K562 (cell line): ENCODE measurements at regions not wholly inside any gene's neighbourhood (a gene's known extent, or its start where the extent isn't known, plus 50 kb on each side); places are given as distances from the start of the nearest gene placed in this dataset.

ENCODE experiments used
- ATAC-seq: fragments of 200-7000 bp; cut with Tn5 transposase; 3 replicates; pipeline ENCODE4 v1.9.1; 2020; ENCODE audit warnings: moderate library complexity
- BruUV-seq: library from RNA; stranded (reverse); fragments of 400-500 nt; replicated peaks from 2 replicates; lab custom pipeline; 2021; lab: Mats Ljungman, UMichigan
- CTCF ChIA-PET: fragments of 300-600 bp; formaldehyde crosslinking; extraction: SDS; loops from one replicate; lab custom pipeline; 2021; ENCODE audit warnings: low intra/inter-chr PET ratio; lab: Yijun Ruan, JAX
- POLR2A ChIA-PET: fragments of 300-600, 350-650 bp; sonication (Branson Sonifier 250); formaldehyde crosslinking; extraction: SDS; loops from one replicate; lab custom pipeline; 2021; ENCODE audit warnings: antibody characterized with exemption, inconsistent platforms; lab: Yijun Ruan, JAX
- DNase-seq, 4 experiments: peaks; one replicate each; pipeline versions ENCODE4 v3.0.0 to v3.0.0-alpha.2; 2011 to 2018; ENCODE audit warnings: low spot score in 3 of 4, mixed read lengths in 3 of 4; ENCODE audit errors: extremely low read depth in 1 of 4
- FAIRE-seq: peaks from 2 replicates; lab custom pipeline; 2011; peaks lifted over from hg19 to GRCh38; lab: Jason Lieb, UNC
- H2AFZ ChIP-seq: 2 replicates; pipeline ENCODE4 v1.6.0; 2011; ENCODE audit warnings: low read depth, low read length, control low read depth, inconsistent platforms
- H3K27ac ChIP-seq: fragments of 200-600 bp; 3 replicates; pipeline ENCODE4 v1.8.0; 2011; ENCODE audit warnings: low read depth, mild to moderate bottlenecking, control low read depth, inconsistent platforms, low read length, moderate library complexity, mixed read lengths; ENCODE audit errors: extremely low read depth
- H3K27me3 ChIP-seq, 2 experiments: fragments of 300-600 bp in 1 of 2; 2 replicates in 1 of 2; 3 replicates in 1 of 2; pipeline versions ENCODE4 v1.6.0 to v1.8.0; 2011; ENCODE audit warnings: inconsistent platforms in 2 of 2, low read length in 2 of 2, mild to moderate bottlenecking in 1 of 2, mixed read lengths in 1 of 2, moderate library complexity in 1 of 2; ENCODE audit not compliant: control insufficient read depth in 2 of 2, insufficient read depth in 2 of 2
- H3K36me3 ChIP-seq: fragments of 300-600 bp; 3 replicates; pipeline ENCODE4 v1.8.0; 2011; ENCODE audit warnings: mild to moderate bottlenecking, low read length, inconsistent platforms; ENCODE audit not compliant: control insufficient read depth, insufficient read depth
- H3K4me1 ChIP-seq, 2 experiments: fragments of 200-600 bp in 1 of 2; replicated peaks in 1 of 2; 2 replicates in 1 of 2; 3 replicates in 1 of 2; pipeline versions ENCODE4 v1.5.1 to v1.8.0; 2011; ENCODE audit warnings: inconsistent platforms in 2 of 2, low read length in 2 of 2, mild to moderate bottlenecking in 1 of 2, mixed read lengths in 1 of 2, moderate library complexity in 1 of 2; ENCODE audit not compliant: control insufficient read depth in 2 of 2, insufficient read depth in 2 of 2
- H3K4me2 ChIP-seq: 2 replicates; pipeline ENCODE4 v1.6.1; 2011; ENCODE audit warnings: low read length, control low read depth, inconsistent platforms, mixed read lengths; ENCODE audit not compliant: insufficient read depth
- H3K4me3 ChIP-seq: fragments of 200-600 bp; sonication (generic), shearing (Covaris generic); 2 replicates; pipeline ENCODE4 v1.5.1; 2016; ENCODE audit warnings: control low read depth, inconsistent platforms
- H3K79me2 ChIP-seq: fragments of 200-600 bp; 3 replicates; pipeline ENCODE4 v1.8.0; 2011; ENCODE audit warnings: low read length, inconsistent platforms; ENCODE audit not compliant: control insufficient read depth, insufficient read depth
- H3K9ac ChIP-seq, 2 experiments: 2 replicates each; pipeline versions ENCODE4 v1.6.0 to v1.6.1; 2011; ENCODE audit warnings: low read depth in 2 of 2, low read length in 2 of 2, control low read depth in 1 of 2, inconsistent platforms in 1 of 2, mild to moderate bottlenecking in 1 of 2, mixed read lengths in 1 of 2; ENCODE audit not compliant: insufficient read depth in 1 of 2
- H3K9me1 ChIP-seq: one replicate; pipeline ENCODE4 v1.6.0; 2011; ENCODE audit warnings: inconsistent platforms, mild to moderate bottlenecking, low read length, moderate library complexity; ENCODE audit not compliant: control insufficient read depth, insufficient read depth
- H3K9me3 ChIP-seq: replicated peaks from 2 replicates; pipeline ENCODE4 v1.5.1; 2011; ENCODE audit warnings: low read depth, low read length, inconsistent platforms; ENCODE audit not compliant: control insufficient read depth, insufficient read depth
- H4K20me1 ChIP-seq: replicated peaks from 2 replicates; pipeline ENCODE4 v1.6.1; 2011; ENCODE audit warnings: low read length, inconsistent platforms, mixed read lengths; ENCODE audit not compliant: control insufficient read depth, insufficient read depth
- ELF1 ChIP-seq: fragments of 200-800 bp; sonication (Bioruptor generic); IDR thresholded peaks from 2 replicates; pipeline ENCODE4 v1.6.1; 2016; ENCODE audit warnings: missing genetic modification characterization, missing compliant biosample characterization
- ETV6 ChIP-seq, 3 experiments: fragments of 150-350 bp in 1 of 3; sonication (generic) in 1 of 3; formaldehyde crosslinking in 1 of 3; IDR thresholded peaks; 2 replicates each; pipeline versions ENCODE4 v1.6.1 to v1.8.0; 2014 to 2022; ENCODE audit warnings: borderline replicate concordance in 2 of 3, low read depth in 2 of 3, antibody characterized with exemption in 1 of 3, low read length in 1 of 3, mild to moderate bottlenecking in 1 of 3, missing genetic modification reagents in 1 of 3
- FIP1L1 ChIP-seq: fragments of 200-400 bp; formaldehyde crosslinking; IDR thresholded peaks from 2 replicates; pipeline ENCODE4 v1.6.1; 2018; ENCODE audit warnings: mild to moderate bottlenecking, low read depth, low read length; ENCODE audit not compliant: poor library complexity, severe bottlenecking
- GATAD2A ChIP-seq: fragments of 450-650 bp; IDR thresholded peaks from 2 replicates; pipeline ENCODE4 v1.6.1; 2017
- HNRNPH1 ChIP-seq: fragments of 200-400 bp; formaldehyde crosslinking; optimal IDR thresholded peaks from 2 replicates; pipeline ENCODE3; 2017; ENCODE audit warnings: low read depth, mild to moderate bottlenecking, low read length, moderate library complexity
- KHSRP ChIP-seq: fragments of 450-650 bp; IDR thresholded peaks from 2 replicates; pipeline ENCODE4 v1.6.1; 2017
- RBM39 ChIP-seq: fragments of 200-400 bp; formaldehyde crosslinking; optimal IDR thresholded peaks from 2 replicates; pipeline ENCODE3; 2018; ENCODE audit warnings: low read depth, low read length
- SMARCE1 ChIP-seq: fragments of 450-650 bp; IDR thresholded peaks from 2 replicates; pipeline ENCODE4 v1.7.1; 2016; ENCODE audit warnings: mild to moderate bottlenecking
- WGBS: fragments of 100-300 bp; shearing (Covaris generic); methylation state at CpG from one replicate; pipeline ENCODE4 v1.1.6; 2016; ENCODE audit warnings: low coverage, mixed read lengths; ENCODE audit not compliant: insufficient coverage; ENCODE audit errors: missing lambda C conversion rate; 5-methylcytosine and 5-hydroxymethylcytosine counted together
- in situ Hi-C: fragments of 300-500 bp; cut with MboI; formaldehyde crosslinking; loops from 4 replicates; pipeline ENCODE4 v1.15.0; 2018; ENCODE audit warnings: inconsistent platforms, mixed read lengths
- intact Hi-C: fragments of 100-400 bp; cut with micrococcal nuclease; formaldehyde crosslinking; loops from 2 replicates; pipeline ENCODE4 v1.14.2; 2022
- TF ChIP-seq, protein P1 (sequence below): fragments of 250-450 bp; sonication (Bioruptor Pico); IDR thresholded peaks from 2 replicates; pipeline ENCODE4 v1.5.0; 2022; ENCODE audit warnings: mild to moderate bottlenecking
- TF ChIP-seq, protein P2 (sequence below): fragments of 200-800 bp; sonication (Bioruptor generic); IDR thresholded peaks from 2 replicates; pipeline ENCODE4 v1.6.1; 2016; ENCODE audit warnings: missing genetic modification characterization, missing compliant biosample characterization
- TF ChIP-seq, protein P3 (sequence below): fragments of 450-650 bp; IDR thresholded peaks from 2 replicates; pipeline ENCODE4 v1.6.1; 2018; ENCODE audit not compliant: partially characterized antibody

DNA sequence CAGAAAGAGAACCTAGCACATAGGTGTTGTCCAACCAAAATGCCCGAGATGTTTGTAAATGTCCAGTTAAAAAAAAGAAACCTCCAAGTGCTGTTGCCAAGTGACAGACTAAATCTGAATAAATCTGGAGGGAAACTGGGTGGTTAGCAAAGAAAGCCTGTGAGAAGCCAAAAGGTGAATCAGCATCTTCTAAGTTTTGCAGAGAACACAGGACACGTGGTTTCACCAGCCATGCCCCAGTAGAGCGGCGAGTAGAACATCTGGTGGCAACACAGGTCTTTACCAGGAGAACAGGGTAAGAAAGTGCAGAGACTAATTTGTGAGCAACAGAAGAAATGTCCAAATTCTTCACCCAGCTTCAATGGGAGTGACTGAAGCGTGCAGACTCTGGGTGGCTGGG, 986.0 kb downstream of the ROBO2 start:
- Histone ChIP-seq H3K79me2 (no peaks in the 10 kb centered on the region), H4K20me1 (no peaks in the 10 kb centered on the region), H3K9ac (no peak overlapping the region), H2AFZ (no peak overlapping the region), H3K36me3 (no peaks in the 10 kb centered on the region), H3K4me1 (no peaks in the 10 kb centered on the region), H3K4me3 (no peak overlapping the region), H3K9me3 (no peaks in the 10 kb centered on the region), H3K27me3 (no peaks in the 10 kb centered on the region), H3K9me1 (no peaks in the 10 kb centered on the region), H3K27ac (no peak overlapping the region), H3K4me2 (no peak overlapping the region)
- BruUV-seq = no TSS peak
- ATAC-seq (no peak), FAIRE-seq (no peak), DNase-seq (no peak)
- in situ Hi-C loops = no loop called here
- WGBS = 0% methylated on average over 5 of the region's 5 CpGs
- intact Hi-C loops = no loop called here
- CTCF ChIA-PET = no interaction called here
- POLR2A ChIA-PET = no interaction called here
- no peak for TF ChIP-seq ETV6 (IDR thresholded peaks at IDR 0.05; ENCODE audit: borderline replicate concordance in 1 of 2, low read depth in 2 of 2, low read length in 1 of 2)
- TF ChIP-seq ETV6 (CRISPR knock-in tag; IDR thresholded peaks at IDR 0.05; ENCODE audit: borderline replicate concordance) = no peak
- TF ChIP-seq, protein P1, sequence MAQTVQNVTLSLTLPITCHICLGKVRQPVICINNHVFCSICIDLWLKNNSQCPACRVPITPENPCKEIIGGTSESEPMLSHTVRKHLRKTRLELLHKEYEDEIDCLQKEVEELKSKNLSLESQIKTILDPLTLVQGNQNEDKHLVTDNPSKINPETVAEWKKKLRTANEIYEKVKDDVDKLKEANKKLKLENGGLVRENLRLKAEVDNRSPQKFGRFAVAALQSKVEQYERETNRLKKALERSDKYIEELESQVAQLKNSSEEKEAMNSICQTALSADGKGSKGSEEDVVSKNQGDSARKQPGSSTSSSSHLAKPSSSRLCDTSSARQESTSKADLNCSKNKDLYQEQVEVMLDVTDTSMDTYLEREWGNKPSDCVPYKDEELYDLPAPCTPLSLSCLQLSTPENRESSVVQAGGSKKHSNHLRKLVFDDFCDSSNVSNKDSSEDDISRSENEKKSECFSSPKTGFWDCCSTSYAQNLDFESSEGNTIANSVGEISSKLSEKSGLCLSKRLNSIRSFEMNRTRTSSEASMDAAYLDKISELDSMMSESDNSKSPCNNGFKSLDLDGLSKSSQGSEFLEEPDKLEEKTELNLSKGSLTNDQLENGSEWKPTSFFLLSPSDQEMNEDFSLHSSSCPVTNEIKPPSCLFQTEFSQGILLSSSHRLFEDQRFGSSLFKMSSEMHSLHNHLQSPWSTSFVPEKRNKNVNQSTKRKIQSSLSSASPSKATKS (CRISPR knock-in tag) = no peak
- no peak for TF ChIP-seq HNRNPH1
- TF ChIP-seq SMARCE1 = no peak
- TF ChIP-seq KHSRP = no peak
- no peak for TF ChIP-seq RBM39
- TF ChIP-seq, protein P2, sequence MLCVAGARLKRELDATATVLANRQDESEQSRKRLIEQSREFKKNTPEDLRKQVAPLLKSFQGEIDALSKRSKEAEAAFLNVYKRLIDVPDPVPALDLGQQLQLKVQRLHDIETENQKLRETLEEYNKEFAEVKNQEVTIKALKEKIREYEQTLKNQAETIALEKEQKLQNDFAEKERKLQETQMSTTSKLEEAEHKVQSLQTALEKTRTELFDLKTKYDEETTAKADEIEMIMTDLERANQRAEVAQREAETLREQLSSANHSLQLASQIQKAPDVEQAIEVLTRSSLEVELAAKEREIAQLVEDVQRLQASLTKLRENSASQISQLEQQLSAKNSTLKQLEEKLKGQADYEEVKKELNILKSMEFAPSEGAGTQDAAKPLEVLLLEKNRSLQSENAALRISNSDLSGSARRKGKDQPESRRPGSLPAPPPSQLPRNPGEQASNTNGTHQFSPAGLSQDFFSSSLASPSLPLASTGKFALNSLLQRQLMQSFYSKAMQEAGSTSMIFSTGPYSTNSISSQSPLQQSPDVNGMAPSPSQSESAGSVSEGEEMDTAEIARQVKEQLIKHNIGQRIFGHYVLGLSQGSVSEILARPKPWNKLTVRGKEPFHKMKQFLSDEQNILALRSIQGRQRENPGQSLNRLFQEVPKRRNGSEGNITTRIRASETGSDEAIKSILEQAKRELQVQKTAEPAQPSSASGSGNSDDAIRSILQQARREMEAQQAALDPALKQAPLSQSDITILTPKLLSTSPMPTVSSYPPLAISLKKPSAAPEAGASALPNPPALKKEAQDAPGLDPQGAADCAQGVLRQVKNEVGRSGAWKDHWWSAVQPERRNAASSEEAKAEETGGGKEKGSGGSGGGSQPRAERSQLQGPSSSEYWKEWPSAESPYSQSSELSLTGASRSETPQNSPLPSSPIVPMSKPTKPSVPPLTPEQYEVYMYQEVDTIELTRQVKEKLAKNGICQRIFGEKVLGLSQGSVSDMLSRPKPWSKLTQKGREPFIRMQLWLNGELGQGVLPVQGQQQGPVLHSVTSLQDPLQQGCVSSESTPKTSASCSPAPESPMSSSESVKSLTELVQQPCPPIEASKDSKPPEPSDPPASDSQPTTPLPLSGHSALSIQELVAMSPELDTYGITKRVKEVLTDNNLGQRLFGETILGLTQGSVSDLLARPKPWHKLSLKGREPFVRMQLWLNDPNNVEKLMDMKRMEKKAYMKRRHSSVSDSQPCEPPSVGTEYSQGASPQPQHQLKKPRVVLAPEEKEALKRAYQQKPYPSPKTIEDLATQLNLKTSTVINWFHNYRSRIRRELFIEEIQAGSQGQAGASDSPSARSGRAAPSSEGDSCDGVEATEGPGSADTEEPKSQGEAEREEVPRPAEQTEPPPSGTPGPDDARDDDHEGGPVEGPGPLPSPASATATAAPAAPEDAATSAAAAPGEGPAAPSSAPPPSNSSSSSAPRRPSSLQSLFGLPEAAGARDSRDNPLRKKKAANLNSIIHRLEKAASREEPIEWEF (CRISPR knock-in tag) = no peak
- TF ChIP-seq ELF1 = no peak
- TF ChIP-seq, protein P3, sequence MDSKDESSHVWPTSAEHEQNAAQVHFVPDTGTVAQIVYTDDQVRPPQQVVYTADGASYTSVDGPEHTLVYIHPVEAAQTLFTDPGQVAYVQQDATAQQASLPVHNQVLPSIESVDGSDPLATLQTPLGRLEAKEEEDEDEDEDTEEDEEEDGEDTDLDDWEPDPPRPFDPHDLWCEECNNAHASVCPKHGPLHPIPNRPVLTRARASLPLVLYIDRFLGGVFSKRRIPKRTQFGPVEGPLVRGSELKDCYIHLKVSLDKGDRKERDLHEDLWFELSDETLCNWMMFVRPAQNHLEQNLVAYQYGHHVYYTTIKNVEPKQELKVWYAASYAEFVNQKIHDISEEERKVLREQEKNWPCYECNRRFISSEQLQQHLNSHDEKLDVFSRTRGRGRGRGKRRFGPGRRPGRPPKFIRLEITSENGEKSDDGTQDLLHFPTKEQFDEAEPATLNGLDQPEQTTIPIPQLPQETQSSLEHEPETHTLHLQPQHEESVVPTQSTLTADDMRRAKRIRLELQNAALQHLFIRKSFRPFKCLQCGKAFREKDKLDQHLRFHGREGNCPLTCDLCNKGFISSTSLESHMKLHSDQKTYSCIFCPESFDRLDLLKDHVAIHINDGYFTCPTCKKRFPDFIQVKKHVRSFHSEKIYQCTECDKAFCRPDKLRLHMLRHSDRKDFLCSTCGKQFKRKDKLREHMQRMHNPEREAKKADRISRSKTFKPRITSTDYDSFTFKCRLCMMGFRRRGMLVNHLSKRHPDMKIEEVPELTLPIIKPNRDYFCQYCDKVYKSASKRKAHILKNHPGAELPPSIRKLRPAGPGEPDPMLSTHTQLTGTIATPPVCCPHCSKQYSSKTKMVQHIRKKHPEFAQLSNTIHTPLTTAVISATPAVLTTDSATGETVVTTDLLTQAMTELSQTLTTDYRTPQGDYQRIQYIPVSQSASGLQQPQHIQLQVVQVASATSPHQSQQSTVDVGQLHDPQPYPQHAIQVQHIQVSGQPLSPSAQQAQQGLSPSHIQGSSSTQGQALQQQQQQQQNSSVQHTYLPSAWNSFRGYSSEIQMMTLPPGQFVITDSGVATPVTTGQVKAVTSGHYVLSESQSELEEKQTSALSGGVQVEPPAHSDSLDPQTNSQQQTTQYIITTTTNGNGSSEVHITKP = no peak
- TF ChIP-seq FIP1L1 = no peak
- TF ChIP-seq GATAD2A = no peak
